ENCODE measurements at regions not wholly inside any gene's neighbourhood (a gene's known extent, or its start where the extent isn't known, plus 50 kb on each side); places are given as distances from the start of the nearest gene placed in this dataset.

DNA sequence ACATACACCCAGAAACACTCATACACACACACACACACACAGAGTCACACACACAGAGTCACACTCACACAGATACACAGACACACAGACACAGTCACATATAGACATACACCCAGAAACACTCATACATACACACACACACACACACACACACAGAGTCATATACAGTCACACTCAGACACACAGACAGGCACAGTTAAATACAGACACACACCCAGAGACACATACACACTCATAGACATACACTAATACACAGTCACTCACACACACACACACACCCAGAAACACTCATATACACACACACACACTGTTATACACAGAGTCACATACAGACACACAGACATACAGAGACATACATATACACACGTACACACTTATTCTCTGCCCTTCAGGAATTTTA is 250.9 kb downstream of the QKI start:
- no peak overlapping the region for H2AK5ac ChIP-seq (ENCODE audit: low read depth, low read length)
- H2BK120ac ChIP-seq (ENCODE audit: low read depth, low read length): no peak overlapping the region
- DNase-seq (no peak), ATAC-seq (ENCODE audit: low read depth) (no peak)
- H3K23ac ChIP-seq (ENCODE audit: low read depth, low read length): no peak overlapping the region
- no peak overlapping the region for H3K27ac ChIP-seq (ENCODE audit: insufficient read depth, low read length)
- H4K5ac ChIP-seq (ENCODE audit: low read depth, low read length): no peak overlapping the region
- no peak overlapping the region for H2AFZ ChIP-seq (replicated peaks; ENCODE audit: low read length, poor library complexity)
- in situ Hi-C loops (cut with MboI; ENCODE audit: low sequenced_read_pairs): no loop called here
- dilution Hi-C loops (cut with HindIII; ENCODE audit: low sequenced_read_pairs, unreplicated experiment): no loop called here
- H3K4me1 ChIP-seq (ENCODE audit: control insufficient read depth, insufficient read depth, low read length): no peaks in the 10 kb centered on the region
- no peaks in the 10 kb centered on the region for H3K79me1 ChIP-seq (ENCODE audit: low read depth in 1 of 2, low read length in 2 of 2)
- BruUV-seq (replicated peaks): no TSS peak
- no peaks in the 10 kb centered on the region for H3K36me3 ChIP-seq (ENCODE audit: control insufficient read depth, insufficient read depth, low read length)
- H3K4me3 ChIP-seq (ENCODE audit: insufficient read depth, low read depth, low read length): no peak overlapping the region
- no peak for TF ChIP-seq BHLHE40 (IDR thresholded peaks at IDR 0.05; ENCODE audit: low read depth, low read length)
- no peak for TF ChIP-seq MAFK (IDR thresholded peaks at IDR 0.05; ENCODE audit: low read depth, low read length)
- TF ChIP-seq MAZ (IDR thresholded peaks at IDR 0.05; ENCODE audit: borderline replicate concordance, low read depth, low read length): no peak
- TF ChIP-seq CHD1 (IDR thresholded peaks at IDR 0.05; ENCODE audit: low read depth, low read length): no peak
- no peak for TF ChIP-seq ELK1 (IDR thresholded peaks at IDR 0.05; ENCODE audit: borderline replicate concordance, low read depth, low read length)
- TF ChIP-seq SMC3 (IDR thresholded peaks at IDR 0.05; ENCODE audit: low read depth, low read length): no peak
- no peak for TF ChIP-seq NFE2L2 (IDR thresholded peaks at IDR 0.05; ENCODE audit: low read depth, low read length)
- no peak for TF ChIP-seq MXI1 (IDR thresholded peaks at IDR 0.05; ENCODE audit: borderline replicate concordance, low read depth, low read length)
- TF ChIP-seq FOS (IDR thresholded peaks at IDR 0.05; ENCODE audit: low read depth, low read length): no peak
- TF ChIP-seq CEBPB (IDR thresholded peaks at IDR 0.05; ENCODE audit: low read depth, low read length): no peak
- no peak for TF ChIP-seq RAD21 (IDR thresholded peaks at IDR 0.05; ENCODE audit: low read length)
- no peak for TF ChIP-seq RFX5 (IDR thresholded peaks at IDR 0.05; ENCODE audit: low read depth, low read length)
- no peak for TF ChIP-seq RCOR1 (IDR thresholded peaks at IDR 0.05; ENCODE audit: insufficient replicate concordance, low read length)
- no peak for TF ChIP-seq CTCF (conservative IDR thresholded peaks at IDR 0.05; ENCODE audit: low read depth, low read length)
- TF ChIP-seq, protein P1, sequence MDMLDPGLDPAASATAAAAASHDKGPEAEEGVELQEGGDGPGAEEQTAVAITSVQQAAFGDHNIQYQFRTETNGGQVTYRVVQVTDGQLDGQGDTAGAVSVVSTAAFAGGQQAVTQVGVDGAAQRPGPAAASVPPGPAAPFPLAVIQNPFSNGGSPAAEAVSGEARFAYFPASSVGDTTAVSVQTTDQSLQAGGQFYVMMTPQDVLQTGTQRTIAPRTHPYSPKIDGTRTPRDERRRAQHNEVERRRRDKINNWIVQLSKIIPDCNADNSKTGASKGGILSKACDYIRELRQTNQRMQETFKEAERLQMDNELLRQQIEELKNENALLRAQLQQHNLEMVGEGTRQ (IDR thresholded peaks at IDR 0.05; ENCODE audit: low read depth, low read length): no peak
- no peak for TF ChIP-seq POLR2A (IDR thresholded peaks at IDR 0.05; ENCODE audit: low read depth, low read length)
- no peak overlapping the region for H3K14ac ChIP-seq (replicated peaks; ENCODE audit: low read depth, low read length)
- H4K8ac ChIP-seq (ENCODE audit: low read depth in 2 of 2, low read length in 2 of 2): no peak overlapping the region
- intact Hi-C loops (cut with micrococcal nuclease): no loop called here
- peak overlapping the region; percentile 75 for H2BK5ac ChIP-seq (ENCODE audit: low read depth, low read length, poor library complexity, severe bottlenecking)
- no peak overlapping the region for H2BK20ac ChIP-seq (ENCODE audit: low read depth, low read length)
- H3K56ac ChIP-seq (ENCODE audit: extremely low read depth, insufficient read depth, low read length): no peak overlapping the region
- no peak overlapping the region for H3K9ac ChIP-seq (ENCODE audit: low read depth, low read length)
- no peak overlapping the region for H2AK9ac ChIP-seq (replicated peaks; ENCODE audit: low read depth, low read length, poor library complexity)
- no peak overlapping the region for H3K4ac ChIP-seq (ENCODE audit: low read depth, low read length)
- H4K20me1 ChIP-seq (ENCODE audit: insufficient read depth, low read length): no peaks in the 10 kb centered on the region
- ChIA-PET POLR2A (ENCODE audit: unreplicated experiment) (no interaction called here), CTCF (interaction anchor here (0.6 kb wide), 1 partner anchor 160 kb away, joined by 5 read pairs; no protein-coding TSS in a partner anchor)
- H3K18ac ChIP-seq (ENCODE audit: low read depth, low read length): no peak overlapping the region
- H3K27me3 ChIP-seq (ENCODE audit: control insufficient read depth, insufficient read depth, low read length): peaks cover 8% of the 10 kb centered on the region
- H3K4me2 ChIP-seq (ENCODE audit: low read depth, low read length): no peak overlapping the region
- WGBS, 2 experiments (ENCODE audit: extremely low coverage in 2 of 2, insufficient read length in 1 of 2): no CpG with 5 or more reads among the region's 1 CpG
- H4K91ac ChIP-seq (ENCODE audit: insufficient read depth, low read depth, low read length): no peak overlapping the region
- H2BK15ac ChIP-seq (ENCODE audit: low read depth, low read length): no peak overlapping the region
- no peaks in the 10 kb centered on the region; the same call in 1 of the 2 replicates for H3K9me3 ChIP-seq (ENCODE audit: control insufficient read depth, insufficient read depth, low read length)
- H3K9me1 ChIP-seq (ENCODE audit: insufficient read depth, low read length): no peaks in the 10 kb centered on the region

Measured in IMR-90 (cell line).